GM19324 (cell line): ENCODE measurements at regions not wholly inside any gene's neighbourhood (a gene's known extent, or its start where the extent isn't known, plus 50 kb on each side); places are given as distances from the start of the nearest gene placed in this dataset.

Experiments
- ATAC-seq: cut with Tn5 transposase; IDR thresholded peaks from one replicate; pipeline ENCODE4 v1.9.1; 2021; ENCODE audit warnings: mild to moderate bottlenecking, moderate library complexity; ENCODE audit not compliant: unreplicated experiment, low FRiP score

DNA sequence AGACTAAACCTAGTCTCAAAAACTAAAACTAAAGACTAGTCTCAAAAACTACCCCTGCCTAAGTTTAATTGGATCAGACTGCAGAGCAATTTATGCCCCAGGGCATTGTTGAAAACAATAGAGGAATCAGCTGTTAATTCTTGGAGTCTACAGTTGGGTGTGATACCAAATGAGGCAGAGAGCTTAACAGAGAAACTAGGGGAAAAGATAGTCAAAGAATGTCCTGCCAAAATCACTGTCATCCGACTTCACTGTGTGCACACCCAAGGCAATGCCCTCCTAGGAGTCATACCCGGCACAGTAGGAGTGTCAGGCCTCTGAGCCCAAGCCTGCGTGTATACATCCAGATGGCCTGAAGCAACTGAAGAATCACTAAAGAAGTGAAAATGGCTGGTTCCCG is 90.5 kb upstream of the TOMM7 start:
- ATAC-seq, result no peak

DNA sequence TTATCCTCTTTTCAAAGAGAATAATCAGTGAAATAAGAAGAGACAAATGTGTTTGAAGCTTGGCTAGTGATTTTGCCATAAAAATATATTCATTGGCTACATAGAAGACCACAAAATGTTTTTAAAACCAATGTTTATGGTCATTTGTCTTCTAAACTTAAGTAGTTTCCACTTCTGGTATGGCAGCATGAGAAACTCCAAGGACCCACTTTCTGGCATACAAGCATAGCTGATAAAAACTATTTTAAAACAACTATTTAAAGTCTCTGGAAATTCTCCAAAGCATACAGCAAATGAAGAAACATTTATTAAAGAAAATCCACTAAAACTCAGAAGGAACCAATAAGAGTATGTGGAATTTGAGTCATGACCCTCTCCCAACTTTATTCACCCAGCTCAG is 89.2 kb upstream of the TOMM7 start:
- no peak for ATAC-seq

DNA sequence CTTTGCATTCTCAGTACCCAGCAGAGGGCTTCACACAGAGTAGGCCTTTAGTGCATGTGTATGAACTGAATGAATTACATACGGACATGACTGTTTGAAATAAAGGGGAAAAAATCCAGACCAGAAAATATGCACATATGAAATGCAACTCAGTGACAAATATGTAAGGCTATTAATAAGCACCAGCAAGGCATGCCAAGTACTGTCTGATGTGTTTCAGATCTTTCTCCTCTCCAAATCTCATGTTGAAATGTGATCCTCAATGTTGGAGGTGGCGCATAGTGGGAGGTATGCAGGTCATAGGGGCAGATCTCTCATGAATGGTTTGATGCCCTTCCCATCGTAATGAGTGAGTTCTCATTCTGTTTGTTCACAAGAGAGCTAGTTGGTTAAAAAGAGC is 87.3 kb upstream of the TOMM7 start:
- ATAC-seq, result no peak

GRCh38 chr7:22907805-22908204 is 85.2 kb upstream of the TOMM7 start:
- ATAC-seq, result no peak

- ATAC-seq, result no peak
These were observed 78.1 kb upstream of the TOMM7 start for GRCh38 chr7:22900784-22901183.

DNA sequence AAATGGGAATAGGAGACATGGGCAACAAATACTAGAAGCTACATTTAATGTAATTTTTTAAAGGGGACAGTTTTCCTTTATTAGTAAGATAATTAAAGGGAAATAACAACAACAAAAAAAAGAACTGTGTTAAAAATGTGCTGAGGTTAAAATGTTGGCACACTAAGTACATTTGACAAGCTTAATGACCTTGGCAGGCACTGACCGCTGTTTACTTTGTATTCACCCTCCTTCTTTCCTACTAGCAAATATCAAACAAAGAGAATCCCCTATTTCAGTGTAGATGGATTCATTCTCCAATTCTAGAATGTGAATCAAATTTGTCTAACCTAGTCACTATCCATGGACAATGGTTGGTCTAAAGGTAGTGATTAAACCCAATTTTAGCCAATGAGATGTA is 77.5 kb upstream of the TOMM7 start:
- ATAC-seq, result no peak

DNA sequence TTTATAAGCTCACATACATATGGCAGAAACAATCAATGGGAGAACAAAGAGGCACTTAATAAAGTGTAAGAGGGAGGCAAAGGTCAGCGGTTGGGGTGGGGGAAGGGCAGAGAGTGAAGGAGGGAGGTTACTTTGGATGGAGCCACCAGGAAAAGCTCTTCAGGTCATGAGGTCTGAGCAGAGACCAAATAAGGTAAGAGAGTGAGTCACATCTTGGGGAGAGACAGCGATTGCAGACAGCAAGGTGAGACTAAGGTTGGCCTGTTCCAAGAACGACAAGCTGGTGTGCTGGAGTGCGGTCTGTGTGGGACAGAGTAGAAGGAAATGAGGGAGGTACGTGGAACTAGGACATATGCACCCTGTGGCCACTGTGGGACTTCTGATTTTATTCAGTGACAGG is 74.3 kb upstream of the TOMM7 start:
- ATAC-seq, result no peak

DNA sequence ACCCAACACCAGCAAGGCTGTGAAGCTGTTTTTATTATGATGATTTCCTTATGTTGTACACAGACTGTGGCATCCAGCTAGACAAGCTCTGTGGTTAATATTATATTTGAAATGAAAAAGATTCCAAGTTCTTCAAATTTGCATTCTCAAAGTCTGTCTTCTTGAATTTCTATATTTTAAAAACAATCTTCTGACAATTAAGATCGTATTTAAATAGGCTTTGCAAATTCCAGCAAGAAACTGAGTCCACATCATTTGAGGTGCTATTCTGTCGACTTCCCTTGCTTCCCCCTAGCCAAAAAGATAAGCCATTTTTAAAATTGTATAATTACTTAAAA is 73.1 kb upstream of the TOMM7 start:
- no peak for ATAC-seq

GRCh38 chr7:22895140-22895827 is 72.6 kb upstream of the TOMM7 start:
- ATAC-seq, result no peak

DNA sequence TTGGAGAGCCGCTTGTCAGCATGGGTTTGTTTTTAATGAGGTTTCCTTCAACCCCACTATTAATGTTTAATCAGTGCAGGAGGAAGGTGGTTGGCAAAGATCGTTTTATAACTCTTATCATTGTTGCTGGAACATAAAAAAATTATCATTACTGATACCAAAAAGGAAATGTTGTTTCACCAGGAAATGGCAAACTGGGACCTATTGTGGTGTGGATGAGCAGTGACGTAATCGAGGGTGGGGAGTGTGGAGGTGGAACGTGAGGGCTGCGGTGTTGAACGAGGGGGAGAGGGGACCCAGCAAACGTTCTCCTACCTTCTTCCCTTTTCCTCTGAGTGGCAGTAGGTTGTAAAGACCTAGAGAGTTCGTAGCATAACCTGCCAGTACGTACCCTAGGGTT is 71.9 kb upstream of the TOMM7 start:
- ATAC-seq, result no peak

- ATAC-seq, result no peak
These were observed 68.1 kb upstream of the TOMM7 start for GRCh38 chr7:22890773-22891172.

GRCh38 chr7:22885797-22886261 is 63.2 kb upstream of the TOMM7 start:
- ATAC-seq, result peak; percentile 90

GRCh38 chr7:22884911-22885788 is 62.5 kb upstream of the TOMM7 start:
- peak; percentile 43 for ATAC-seq

DNA sequence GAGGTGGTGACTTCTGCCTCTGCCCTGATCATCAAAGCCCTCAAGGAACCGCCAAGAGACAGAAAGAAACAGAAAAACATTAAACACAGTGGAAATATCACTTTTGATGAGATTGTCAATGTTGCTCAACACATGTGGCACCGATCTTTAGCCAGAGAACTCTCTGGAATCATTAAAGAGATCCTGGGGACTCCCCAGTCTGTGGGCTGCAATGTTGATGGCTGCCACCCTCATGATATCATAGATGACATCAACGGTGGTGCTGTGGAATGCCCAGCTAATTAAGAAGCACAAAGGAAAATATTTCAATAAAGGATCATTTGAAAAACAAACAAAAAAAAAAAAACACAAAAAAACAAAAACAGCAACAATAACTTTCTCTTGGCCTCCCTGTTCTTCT is 59.5 kb upstream of the TOMM7 start:
- ATAC-seq, result no peak

DNA sequence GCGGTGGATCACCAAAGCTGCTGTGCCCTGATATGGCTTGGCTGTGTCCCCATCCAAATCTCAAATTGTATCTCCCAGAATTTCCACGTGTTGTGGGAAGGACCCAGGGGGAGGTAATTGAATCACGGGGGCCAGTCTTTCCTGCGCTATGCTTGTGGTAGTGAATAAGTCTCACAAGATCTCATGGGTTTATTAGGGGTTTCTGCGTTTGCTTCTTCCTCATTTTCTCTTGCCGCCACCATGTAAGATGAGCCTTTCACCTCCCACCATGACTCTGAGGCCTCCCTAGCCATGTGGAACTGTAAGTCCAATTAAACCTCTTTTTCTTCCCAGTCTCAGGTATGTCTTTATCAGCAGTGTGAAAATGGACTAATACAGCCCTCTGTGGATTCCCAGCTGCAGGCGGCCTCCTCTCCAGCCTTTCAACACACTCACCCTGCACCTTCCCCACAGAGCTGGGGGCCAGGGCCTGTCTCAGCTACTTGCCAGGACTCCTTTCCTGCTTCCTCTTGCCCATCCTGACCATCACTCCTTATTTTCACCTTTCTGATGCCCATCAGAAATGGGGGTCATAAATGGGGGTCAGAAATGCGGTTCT is 57.2 kb upstream of the TOMM7 start:
- no peak for ATAC-seq

DNA sequence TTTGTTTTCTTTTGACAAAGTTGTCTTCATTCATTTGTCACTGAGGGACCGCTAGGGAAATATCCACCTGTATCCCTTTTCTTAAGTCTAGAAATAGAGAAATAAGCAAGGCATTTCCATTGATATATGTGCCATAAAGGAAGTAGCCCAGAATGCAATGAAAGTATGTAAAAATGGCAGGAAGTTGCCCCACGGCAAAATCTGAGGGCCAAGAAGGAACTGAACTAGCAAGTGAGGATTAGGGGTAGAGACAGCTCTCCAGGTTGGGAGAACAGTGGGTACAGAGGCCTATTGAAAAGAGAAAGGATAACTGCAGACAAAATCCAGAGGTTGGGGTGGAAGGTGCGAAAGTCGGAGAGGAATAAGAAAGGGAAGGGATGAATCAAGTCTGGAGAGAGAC is 56.6 kb upstream of the TOMM7 start:
- ATAC-seq, result no peak

DNA sequence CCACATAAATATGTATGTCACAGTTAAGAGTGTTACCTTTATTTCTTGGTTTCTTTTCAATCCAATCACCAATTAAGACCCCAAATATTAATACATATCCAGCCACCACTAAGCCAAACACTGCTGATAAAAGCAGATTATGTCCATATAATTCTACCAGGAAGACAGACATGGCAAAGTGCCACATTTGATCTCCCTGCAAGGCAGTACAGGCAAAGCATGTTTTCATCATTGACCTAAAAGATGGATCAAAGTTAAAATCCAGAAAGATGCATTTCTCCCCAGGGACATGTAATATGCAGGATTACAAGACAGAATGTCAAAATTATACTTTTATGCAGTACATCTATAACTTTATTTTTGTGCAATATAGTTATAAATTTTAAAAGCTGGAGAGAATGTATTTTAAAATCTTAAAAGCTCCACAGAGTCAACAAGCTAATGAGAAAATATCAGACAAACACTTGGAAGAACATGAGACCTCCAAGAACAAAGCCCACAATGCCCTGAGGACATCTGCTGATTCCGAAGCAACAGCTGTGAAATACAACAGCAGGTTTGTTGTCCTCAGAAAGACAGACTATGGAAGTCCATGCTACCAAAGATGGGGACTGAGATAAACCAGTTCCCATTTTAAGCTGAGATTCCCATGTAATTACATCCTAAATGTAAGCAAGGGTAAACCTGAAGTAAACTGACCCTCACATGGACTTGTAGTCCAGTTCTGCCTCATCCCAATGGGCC is 54.5 kb upstream of the TOMM7 start:
- ATAC-seq, result no peak

DNA sequence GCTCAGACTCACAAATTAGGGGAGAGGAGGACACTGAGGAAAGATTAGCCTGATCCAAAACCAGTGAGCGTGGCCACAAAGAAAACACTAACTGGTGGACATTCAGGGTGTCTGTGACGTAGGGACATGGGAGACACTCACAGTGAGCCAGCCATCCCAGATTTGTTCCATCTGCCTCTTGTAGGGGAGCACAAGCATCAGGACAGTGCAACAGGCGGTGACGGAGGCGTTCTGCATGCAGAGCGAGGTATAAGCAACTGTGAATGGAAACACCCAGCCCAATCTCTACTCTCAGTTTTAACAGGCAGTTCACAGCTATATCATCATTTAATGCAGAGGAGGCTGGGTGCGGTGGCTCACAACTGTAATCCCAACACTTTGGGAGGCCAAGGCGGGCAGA is 52.8 kb upstream of the TOMM7 start:
- ATAC-seq, result no peak

DNA sequence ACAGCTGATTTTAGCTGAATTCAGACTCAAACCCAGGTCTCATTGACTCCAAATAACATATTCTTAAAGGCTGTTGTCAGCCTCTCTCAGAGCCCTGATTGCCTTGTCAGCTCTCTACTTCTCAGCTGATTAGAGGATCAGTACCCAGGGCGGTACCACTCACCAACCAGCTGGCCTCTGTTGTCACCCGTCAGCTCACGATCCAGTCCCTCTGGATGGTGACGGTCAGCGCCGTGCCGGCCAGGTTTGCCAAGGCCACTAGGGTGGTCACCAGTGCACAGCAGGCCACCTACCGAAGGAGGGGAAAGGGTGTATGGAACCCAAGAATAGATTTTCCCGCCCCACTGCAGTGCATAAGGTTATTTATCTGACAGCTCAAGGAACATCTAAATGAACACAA is 52.3 kb upstream of the TOMM7 start:
- no peak for ATAC-seq
